ENCODE measurements at regions not wholly inside any gene's neighbourhood (a gene's known extent, or its start where the extent isn't known, plus 50 kb on each side); places are given as distances from the start of the nearest gene placed in this dataset.

DNA sequence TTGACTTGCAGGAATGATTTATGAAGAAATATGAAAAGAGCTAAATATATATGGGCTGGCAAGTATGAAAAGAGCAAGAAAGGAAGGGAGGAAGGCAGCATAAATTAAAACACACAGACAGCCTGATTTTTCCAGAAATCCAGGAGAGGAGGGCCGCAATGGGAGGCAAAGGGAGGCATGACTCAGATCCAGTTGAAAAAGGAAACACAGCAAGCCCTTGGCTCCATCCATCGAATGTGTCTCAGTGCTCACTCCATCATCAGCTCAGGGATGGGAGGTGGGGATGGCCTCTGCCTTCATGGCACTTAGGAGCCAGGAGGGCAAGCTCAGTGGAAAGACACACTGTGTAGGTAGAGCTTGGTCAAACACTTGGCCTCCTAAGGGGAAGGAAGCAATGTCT is 75.7 kb upstream of the PDZD8 start:
- ChIA-PET CTCF (interaction anchor here (1.2 to 3.4 kb wide), 3 partner anchors 10 to 791 kb away, joined by 3 to 34 read pairs (median 19); no protein-coding TSS in a partner anchor), POLR2A (no interaction called here)
- DNase-seq (ENCODE audit: extremely low spot score), result no peak
- TF ChIP-seq, protein P1, sequence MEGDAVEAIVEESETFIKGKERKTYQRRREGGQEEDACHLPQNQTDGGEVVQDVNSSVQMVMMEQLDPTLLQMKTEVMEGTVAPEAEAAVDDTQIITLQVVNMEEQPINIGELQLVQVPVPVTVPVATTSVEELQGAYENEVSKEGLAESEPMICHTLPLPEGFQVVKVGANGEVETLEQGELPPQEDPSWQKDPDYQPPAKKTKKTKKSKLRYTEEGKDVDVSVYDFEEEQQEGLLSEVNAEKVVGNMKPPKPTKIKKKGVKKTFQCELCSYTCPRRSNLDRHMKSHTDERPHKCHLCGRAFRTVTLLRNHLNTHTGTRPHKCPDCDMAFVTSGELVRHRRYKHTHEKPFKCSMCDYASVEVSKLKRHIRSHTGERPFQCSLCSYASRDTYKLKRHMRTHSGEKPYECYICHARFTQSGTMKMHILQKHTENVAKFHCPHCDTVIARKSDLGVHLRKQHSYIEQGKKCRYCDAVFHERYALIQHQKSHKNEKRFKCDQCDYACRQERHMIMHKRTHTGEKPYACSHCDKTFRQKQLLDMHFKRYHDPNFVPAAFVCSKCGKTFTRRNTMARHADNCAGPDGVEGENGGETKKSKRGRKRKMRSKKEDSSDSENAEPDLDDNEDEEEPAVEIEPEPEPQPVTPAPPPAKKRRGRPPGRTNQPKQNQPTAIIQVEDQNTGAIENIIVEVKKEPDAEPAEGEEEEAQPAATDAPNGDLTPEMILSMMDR (IDR thresholded peaks at IDR 0.05; ENCODE audit: control extremely low read depth, extremely low read depth, low read depth, missing control alignments), result no peak

DNA sequence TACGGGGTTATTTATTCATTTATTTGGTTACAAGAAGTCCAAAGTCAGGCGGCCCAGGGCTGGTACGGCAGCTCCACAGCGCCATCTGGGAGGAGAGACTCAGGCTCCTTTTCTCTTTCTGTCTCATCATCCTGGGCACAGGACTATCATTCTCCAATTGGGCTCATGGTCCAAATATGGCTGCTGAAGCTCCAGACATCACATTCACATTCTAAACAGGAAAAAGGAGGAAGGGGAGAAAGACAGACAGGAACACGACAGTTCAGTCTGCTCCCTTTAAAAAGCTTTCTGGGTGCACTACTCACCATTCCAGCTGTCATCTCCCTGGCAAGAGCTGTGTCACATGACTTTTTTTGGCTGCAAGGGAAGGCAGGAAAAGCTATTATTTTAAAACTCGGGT is 74.4 kb upstream of the PDZD8 start:
- DNase-seq (ENCODE audit: extremely low spot score), result no peak
- ChIA-PET POLR2A (no interaction called here), CTCF (interaction anchor here (1.1 to 3.4 kb wide), 8 partner anchors 8 to 233 kb away, joined by 3 to 19 read pairs (median 4); no protein-coding TSS in a partner anchor)
- TF ChIP-seq, protein P1 (IDR thresholded peaks at IDR 0.05; ENCODE audit: control extremely low read depth, extremely low read depth, low read depth, missing control alignments), result peak; percentile 5

DNA sequence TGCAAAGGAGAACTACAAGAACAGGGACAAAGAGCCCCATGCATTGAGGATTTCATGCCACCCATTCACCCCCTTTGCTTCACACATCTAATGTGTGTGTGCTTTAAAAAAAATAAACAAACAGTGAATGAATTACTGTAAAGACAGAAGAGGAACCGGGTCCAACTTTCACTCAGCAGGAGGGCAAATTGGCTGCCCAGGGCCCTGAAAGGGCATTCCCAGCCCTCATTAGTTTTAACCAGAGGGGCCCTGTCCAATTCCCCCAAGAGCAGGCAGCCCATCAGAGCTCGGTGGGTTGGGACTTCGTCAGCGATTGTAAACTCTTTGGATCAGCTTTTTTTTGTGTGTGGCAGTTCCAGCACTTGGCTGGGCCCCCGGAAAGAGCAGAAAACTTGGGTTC is 73.6 kb upstream of the PDZD8 start:
- ChIA-PET POLR2A (no interaction called here), CTCF (interaction anchor here (1.1 to 3.4 kb wide), 5 partner anchors 9 to 232 kb away, joined by 4 to 19 read pairs (median 5); no protein-coding TSS in a partner anchor)
- TF ChIP-seq, protein P1 (IDR thresholded peaks at IDR 0.05; ENCODE audit: control extremely low read depth, extremely low read depth, low read depth, missing control alignments), result no peak
- no peak for DNase-seq (ENCODE audit: extremely low spot score)

DNA sequence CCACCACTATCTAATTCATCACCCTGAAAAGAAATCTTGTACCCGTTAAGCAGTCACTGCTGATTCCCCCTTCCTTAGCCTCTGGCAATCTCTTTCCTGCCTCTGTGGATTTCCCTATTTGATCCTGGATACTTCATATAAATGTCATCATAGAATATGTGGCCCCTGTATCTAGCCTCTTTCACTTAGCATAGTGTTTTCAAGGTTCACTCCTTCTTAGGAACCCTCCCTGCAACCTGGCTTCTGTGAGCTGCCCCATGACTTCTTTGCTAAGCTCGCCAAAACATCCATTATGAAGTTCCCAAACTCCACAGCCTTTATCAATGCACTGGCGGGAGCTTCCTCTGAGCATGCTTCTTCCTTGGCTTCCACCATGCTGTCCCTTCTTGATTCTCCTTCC is 70.8 kb upstream of the PDZD8 start:
- POLR2A ChIA-PET, result no interaction called here

DNA sequence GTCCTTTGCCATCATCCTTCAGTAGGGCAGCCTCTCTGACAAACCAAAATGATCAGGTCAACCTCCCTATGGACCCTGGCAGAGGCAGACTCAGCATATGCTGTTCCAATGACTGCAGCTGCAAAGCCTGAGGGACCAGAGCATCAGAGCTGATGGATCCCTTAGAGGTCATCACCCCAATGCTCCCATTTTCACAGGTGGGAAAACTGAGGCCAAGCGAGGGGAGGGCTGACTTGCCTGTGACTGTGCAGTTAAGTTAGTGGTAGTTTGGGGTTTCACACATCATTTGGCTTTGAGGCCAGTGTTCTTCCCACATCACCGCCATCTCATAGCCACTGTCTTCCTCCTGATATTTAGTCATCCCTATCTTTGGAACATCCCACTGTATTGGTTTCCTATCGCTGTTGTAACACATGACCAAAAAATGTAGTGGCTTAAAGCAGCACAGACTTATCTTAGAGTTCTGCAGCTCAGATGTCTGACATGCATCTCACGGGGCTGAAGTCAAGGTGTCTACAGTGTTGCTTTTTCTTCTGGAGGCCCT is 69.3 kb upstream of the PDZD8 start:
- ChIA-PET CTCF (interaction anchor here (1.4 kb wide), 1 partner anchor 15 kb away, joined by 3 read pairs; no protein-coding TSS in a partner anchor), POLR2A (no interaction called here)
- TF ChIP-seq, protein P1 (IDR thresholded peaks at IDR 0.05; ENCODE audit: control extremely low read depth, extremely low read depth, low read depth, missing control alignments), result no peak
- no peak for DNase-seq (ENCODE audit: extremely low spot score)

More for the DNA sequence above, 70.8 kb upstream of the PDZD8 start:
- CTCF ChIA-PET, result interaction anchor here (0.7 to 1.2 kb wide), 3 partner anchors 11 to 229 kb away, joined by 3 to 4 read pairs (median 3); no protein-coding TSS in a partner anchor
- TF ChIP-seq, protein P1 (IDR thresholded peaks at IDR 0.05; ENCODE audit: control extremely low read depth, extremely low read depth, low read depth, missing control alignments), result no peak
- DNase-seq (ENCODE audit: extremely low spot score), result no peak

DNA sequence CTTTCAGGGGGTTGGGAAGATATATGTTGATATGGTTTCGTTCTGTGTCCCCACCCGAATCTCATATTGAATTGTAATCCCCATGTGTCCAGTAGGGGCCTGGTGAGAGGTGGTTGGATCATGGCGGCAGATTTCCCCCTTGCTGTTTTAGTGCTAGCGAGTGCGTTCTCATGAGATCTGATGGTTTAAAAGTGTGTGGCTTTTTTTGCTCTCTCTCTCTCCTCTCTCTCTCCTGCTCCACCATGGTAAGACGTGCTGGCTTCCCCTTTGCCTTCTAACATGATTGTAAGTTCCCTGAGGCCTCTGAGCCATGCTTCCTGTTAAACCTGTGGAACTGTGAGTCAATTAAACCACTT is 68.4 kb upstream of the PDZD8 start:
- CTCF ChIA-PET, result interaction anchor here (1.4 to 1.6 kb wide), 2 partner anchors 14 to 30 kb away, joined by 3 to 6 read pairs; no protein-coding TSS in a partner anchor
- no peak for DNase-seq (ENCODE audit: extremely low spot score)
- POLR2A ChIA-PET, result no interaction called here
- TF ChIP-seq, protein P1 (IDR thresholded peaks at IDR 0.05; ENCODE audit: control extremely low read depth, extremely low read depth, low read depth, missing control alignments), result no peak
